IPS-NIHi7 (cell line): ENCODE measurements at regions not wholly inside any gene's neighbourhood (a gene's known extent, or its start where the extent isn't known, plus 50 kb on each side); places are given as distances from the start of the nearest gene placed in this dataset.

Source experiments
- DNase-seq: peaks from one replicate; pipeline ENCODE4 v3.0.0; 2012; ENCODE audit warnings: mixed read lengths; ENCODE audit errors: extremely low spot score

GRCh38 chr5:158482125-158482524 is 617.6 kb downstream of the EBF1 start:
- DNase-seq: no peak

- DNase-seq: no peak
These were observed 619.2 kb upstream of the CLINT1 start for GRCh38 chr5:158478139-158478538.

GRCh38 chr5:158477214-158477613 is 618.3 kb upstream of the CLINT1 start:
- DNase-seq: no peak

GRCh38 chr5:158473016-158473635 is 614.2 kb upstream of the CLINT1 start:
- no peak for DNase-seq

- no peak for DNase-seq
These were observed 612.6 kb upstream of the CLINT1 start for GRCh38 chr5:158471535-158471924.

- no peak for DNase-seq
These were observed 612.0 kb upstream of the CLINT1 start for GRCh38 chr5:158470764-158471534.

- no peak for DNase-seq
These were observed 609.5 kb upstream of the CLINT1 start for GRCh38 chr5:158468444-158468843.

GRCh38 chr5:158466191-158466590 is 607.2 kb upstream of the CLINT1 start:
- DNase-seq: no peak

- no peak for DNase-seq
These were observed 606.4 kb upstream of the CLINT1 start for GRCh38 chr5:158465086-158465972.

- DNase-seq: no peak
These were observed 605.4 kb upstream of the CLINT1 start for GRCh38 chr5:158464383-158464782.

- no peak for DNase-seq
These were observed 605.0 kb upstream of the CLINT1 start for GRCh38 chr5:158463938-158464337.

- DNase-seq: no peak
These were observed 604.2 kb upstream of the CLINT1 start for GRCh38 chr5:158463188-158463587.

- no peak for DNase-seq
These were observed 603.6 kb upstream of the CLINT1 start for GRCh38 chr5:158462349-158463114.

GRCh38 chr5:158461240-158461854 is 602.4 kb upstream of the CLINT1 start:
- no peak for DNase-seq

- DNase-seq: no peak
These were observed 599.1 kb upstream of the CLINT1 start for GRCh38 chr5:158458086-158458485.

- DNase-seq: no peak
These were observed 597.8 kb upstream of the CLINT1 start for GRCh38 chr5:158456756-158457155.

GRCh38 chr5:158456241-158456640 is 597.3 kb upstream of the CLINT1 start:
- DNase-seq: no peak

GRCh38 chr5:158451993-158452672 is 593.2 kb upstream of the CLINT1 start:
- DNase-seq: no peak

- no peak for DNase-seq
These were observed 592.5 kb upstream of the CLINT1 start for GRCh38 chr5:158451203-158451992.

GRCh38 chr5:158450751-158451171 is 591.8 kb upstream of the CLINT1 start:
- DNase-seq: no peak
